ENCODE measurements at regions not wholly inside any gene's neighbourhood (a gene's known extent, or its start where the extent isn't known, plus 50 kb on each side); places are given as distances from the start of the nearest gene placed in this dataset.
"Not testable (repeated sequence)": the region's sequence is repeated elsewhere in the genome, so short reads cannot be mapped to it uniquely, and the experiment has no call there.

GRCh38 chr2:128660836-128661235, 342.2 kb upstream of the HS6ST1 start:
- DNase-seq (ENCODE audit: low read depth): no peak

GRCh38 chr2:128661311-128661710, 342.6 kb upstream of the HS6ST1 start:
- no peak for DNase-seq (ENCODE audit: low read depth)

- no peak for DNase-seq (ENCODE audit: low read depth)
Observed at GRCh38 chr2:128662051-128662471, 343.4 kb upstream of the HS6ST1 start.

DNA sequence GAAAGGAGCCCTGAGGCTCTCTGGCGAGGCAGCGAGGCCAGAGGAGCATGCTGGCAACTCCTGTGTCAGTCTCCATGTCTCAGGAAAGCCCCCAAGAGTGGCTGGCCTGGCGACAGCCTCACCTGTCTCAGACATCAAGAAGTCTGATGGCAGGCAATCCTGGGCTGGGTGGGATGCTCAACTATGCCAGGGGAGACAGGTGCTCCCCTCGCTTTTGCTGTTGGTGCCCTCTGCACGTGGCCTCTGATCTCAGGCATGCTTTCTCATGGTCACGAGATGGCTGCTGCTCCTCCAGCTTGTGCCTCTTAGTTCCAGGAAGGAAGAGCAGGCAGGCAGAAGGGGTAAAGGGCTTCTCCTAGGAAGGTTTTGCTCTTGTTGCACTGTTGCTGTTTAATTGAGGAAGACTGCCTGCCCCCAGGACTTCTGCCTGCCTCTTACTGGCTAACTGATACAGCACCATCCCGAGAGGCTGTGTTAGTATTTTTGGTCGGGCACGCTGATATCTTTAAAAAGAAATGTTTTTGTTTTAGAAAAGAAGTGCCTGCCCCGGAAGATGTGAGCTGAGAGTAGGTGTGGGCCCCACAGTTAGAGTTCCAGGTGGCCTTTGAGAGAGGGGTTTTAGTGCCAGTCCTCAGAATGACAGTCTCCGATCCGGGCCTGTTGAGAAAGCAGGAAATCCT, 344.8 kb upstream of the HS6ST1 start:
- no peak for DNase-seq (ENCODE audit: low read depth)

DNA sequence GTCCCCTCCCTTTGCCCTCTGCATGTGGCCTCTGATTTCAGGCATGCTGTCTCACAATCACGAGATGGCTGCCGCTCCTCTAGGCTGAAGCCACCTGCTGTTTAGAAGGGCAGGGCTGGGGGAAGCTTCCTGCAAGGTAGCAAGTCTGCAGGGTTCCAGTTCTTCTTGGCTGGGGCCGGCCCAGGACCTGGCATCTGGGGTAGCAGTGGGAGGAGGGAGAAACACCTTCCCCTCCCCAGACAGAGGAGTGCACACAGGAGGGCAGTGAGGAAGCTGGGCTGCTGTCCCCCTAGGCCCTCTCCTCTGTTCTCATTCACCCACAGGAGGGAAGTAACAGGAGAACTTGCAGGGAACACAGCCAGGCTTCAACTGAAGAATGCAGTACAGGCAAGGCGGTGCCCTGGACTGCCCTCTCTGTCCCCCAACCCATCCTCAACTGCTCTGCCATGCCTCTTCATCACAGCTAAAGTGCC, 345.9 kb upstream of the HS6ST1 start:
- DNase-seq (ENCODE audit: low read depth): no peak

DNA sequence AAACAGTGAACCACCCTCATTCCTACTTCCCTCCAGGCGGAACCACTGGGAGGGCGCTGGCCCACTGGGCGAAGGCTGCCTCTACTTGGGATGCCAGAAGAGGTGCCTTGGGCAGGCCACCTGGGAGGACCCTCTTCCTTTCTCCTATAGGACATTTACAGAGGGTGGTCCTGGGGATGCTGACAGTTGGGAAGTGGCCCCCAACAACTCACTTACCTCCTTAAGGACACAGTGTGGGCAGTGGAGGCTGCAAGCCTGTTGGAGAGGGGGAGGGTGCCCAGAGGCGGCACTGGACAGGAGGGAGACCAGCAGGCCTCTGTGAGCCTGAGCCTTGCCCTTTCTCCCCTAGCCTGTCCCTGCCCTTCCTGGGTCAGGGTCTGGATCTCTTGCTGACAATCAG, 346.4 kb upstream of the HS6ST1 start:
- DNase-seq (ENCODE audit: low read depth): no peak

DNA sequence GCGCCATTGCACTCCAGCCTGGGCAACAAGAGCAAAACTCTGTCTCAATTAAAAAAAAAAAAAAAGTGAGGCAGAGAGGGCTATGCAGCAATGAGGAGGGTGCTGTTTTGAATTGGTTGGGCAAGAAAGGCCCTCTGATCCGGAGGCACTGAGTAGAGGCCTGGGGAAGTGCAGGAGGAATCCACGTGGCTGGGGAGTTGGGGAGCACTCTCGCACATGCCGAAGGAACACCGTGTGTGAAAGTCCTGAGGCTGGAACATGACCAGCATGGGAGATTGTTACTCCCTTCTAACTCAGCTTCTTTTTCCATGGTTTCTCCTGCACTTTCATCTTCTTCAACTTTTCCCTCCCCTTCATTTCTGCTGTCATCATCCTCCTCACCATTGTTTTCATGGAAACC, 347.9 kb upstream of the HS6ST1 start:
- no peak for DNase-seq (ENCODE audit: low read depth)

DNA sequence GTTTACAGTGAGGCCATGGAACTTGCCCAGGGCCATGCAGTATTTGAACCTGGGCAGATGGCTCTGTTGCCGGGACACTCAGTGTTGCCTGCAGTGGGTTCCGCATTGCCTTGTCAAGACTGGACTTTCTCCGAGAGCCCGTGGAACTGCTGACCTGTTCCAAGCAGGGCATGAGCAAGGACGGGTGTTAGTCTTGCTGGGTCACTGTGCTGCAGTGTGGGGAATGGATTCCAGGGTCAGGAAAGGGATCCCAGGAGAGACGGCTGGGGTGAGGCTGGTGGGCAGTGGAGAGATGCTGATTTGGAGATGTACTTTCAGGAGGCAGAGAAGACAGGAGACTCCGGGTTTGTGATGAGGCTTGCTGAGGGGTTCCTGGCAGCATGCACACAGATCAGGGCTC, 348.7 kb upstream of the HS6ST1 start:
- DNase-seq (ENCODE audit: low read depth): no peak

GRCh38 chr2:128668946-128669345, 350.3 kb upstream of the HS6ST1 start:
- DNase-seq (ENCODE audit: low read depth): no peak

DNA sequence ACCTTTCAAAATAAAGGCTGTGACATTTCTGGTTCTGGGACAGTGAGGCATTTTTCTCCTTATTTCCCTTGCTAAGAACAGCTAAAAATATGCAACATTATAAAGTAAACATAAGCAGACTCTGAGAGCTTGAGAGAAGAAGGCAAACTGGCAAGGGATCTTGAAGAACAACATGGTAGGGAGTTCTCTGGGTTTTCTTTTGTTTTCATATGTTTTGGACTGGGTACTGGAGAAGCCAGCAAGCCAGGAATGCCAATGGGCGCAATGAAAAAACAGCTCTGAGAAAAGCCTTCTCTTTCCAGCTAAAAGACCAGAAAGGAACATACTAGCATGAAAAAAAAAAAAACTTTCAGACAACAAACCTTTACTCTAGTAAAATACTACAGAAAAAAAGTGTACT, 351.4 kb upstream of the HS6ST1 start:
- no peak for DNase-seq (ENCODE audit: low read depth)

DNA sequence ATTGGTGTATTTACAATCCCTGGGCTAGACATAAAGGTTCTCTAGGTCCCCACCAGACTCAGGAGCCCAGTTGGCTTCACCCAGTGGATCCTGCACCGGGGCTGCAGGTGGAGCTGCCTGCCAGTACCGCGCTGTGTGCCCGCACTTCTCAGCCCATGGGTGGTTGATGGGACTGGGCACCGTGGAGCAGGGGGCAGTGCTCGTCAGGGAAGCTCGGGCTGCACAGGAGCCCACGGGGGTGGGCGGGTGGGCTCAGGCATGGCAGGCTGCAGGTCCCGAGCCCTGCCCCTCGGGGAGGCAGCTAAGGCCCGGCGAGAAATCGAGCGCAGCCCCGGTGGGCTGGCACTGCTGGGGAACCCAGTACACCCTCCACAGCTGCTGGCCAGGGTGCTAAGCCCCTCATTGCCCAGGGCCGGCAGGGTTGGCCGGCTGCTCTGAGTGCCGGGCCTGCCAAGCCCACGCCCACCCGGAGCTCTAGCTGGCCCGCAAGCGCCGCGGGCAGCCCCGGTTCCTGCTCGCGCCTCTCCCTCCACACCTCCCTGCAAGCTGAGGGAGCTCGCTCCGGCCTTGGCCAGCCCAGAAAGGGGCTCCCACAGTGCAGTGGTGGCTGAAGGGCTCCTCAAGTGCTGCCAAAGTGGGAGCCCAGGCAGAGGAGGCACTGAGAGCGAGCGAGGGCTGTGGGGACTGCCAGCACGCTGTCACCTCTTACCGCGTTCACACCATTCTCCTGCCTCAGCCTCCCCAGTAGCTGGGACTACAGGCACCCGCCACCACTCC, 353.5 kb upstream of the HS6ST1 start:
- not testable (repeated sequence) for DNase-seq (ENCODE audit: low read depth)

DNA sequence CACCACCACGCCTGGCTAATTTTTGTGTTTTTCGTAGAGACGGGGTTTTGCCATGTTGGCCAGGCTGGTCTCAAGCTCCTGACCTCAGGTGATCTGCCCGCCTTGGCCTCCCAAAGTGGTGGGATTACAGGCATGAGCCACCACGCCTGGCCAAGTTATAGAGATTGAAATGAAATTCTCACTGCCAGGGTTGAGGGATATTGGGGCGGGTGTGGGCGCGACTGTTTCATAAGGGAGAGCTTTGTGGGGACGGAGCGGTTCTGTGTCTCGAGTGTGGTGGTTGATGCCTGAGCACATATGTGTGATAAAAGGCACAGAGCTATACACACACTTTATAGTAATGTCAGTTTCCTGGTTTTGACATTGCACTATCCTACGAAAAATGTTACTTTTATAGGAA, 361.0 kb upstream of the HS6ST1 start:
- DNase-seq (ENCODE audit: low read depth): not testable (repeated sequence)

- no peak for DNase-seq (ENCODE audit: low read depth)
Observed at GRCh38 chr2:128681507-128681906, 362.8 kb upstream of the HS6ST1 start.

DNA sequence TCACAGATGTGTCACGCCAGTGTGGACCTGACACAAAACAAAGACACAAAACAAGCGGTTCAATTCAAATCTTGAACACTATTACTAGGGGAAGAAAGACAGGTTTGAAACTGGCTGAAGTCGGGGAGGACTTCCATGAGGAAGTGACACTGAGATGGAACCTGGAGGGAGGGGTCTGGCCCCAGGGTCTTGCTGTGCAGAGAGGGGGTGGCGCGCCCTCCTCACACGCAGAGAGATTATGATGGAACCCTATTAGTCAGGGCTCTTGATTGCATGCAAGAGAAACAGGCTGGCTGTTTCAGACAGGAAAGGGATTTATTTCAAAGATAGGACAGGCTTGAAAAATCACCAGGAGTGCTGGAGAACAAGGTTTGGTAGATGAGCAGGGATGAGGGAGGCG, 363.6 kb upstream of the HS6ST1 start:
- no peak for DNase-seq (ENCODE audit: low read depth)

DNA sequence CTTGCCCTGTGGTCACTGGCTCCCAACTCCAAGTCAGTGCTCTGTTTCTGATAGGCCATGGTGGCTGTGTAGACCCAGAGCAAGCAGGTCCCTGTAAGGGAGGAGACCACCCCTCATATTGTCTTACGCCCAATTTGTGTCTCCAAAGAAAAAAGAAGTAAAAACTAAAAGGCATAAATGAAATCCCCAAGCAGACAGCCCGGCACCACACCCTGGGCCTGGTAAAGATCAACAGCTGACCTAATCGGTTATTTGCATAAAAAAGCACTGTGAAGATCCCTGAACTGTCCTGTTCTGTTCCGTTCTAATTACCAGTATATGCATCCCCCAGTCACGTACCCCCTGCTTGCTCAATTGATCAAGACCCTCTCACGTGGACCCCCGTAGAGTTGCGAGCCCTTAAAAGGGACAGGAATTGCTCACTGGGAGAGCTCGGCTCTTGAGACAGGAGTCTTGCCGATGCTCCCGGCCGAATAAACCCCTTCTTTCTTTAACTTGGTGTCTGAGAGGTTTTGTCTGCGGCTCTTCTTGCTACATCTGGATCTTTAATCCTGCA, 364.1 kb upstream of the HS6ST1 start:
- DNase-seq (ENCODE audit: low read depth): no peak

- no peak for DNase-seq (ENCODE audit: low read depth)
Observed at GRCh38 chr2:128684523-128684922, 365.9 kb upstream of the HS6ST1 start.

DNA sequence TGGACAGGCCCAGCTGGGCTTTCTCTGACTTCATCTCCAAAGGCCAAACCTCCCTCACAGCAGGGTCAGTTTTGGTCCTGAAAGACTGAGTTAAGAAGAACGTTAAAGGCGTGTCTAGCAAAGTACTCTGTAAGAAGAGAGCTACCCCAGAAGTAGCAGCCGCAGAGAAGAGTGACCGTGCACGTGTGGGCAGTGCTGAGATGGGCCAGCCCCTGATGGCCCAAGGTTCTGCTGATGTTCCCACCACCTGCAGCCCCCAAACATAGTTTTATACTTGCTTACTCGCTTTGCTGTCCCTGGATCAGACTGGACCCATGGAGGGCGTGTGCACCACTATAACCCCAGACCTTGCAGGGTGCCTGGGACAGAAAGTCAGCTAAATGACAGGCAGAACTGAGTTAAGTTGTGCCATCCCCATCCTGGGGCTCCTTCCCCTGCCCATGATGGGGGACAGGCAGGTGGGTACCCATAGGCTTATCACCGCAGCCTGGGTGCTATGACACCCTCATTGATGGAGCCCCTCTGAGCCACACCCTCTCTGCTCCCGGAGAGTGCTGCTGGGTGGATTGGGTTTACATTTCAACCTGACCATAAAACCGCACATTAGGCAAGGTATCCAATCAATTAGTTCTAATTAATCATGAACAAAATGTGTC, 367.3 kb upstream of the HS6ST1 start:
- no peak for DNase-seq (ENCODE audit: low read depth)

DNA sequence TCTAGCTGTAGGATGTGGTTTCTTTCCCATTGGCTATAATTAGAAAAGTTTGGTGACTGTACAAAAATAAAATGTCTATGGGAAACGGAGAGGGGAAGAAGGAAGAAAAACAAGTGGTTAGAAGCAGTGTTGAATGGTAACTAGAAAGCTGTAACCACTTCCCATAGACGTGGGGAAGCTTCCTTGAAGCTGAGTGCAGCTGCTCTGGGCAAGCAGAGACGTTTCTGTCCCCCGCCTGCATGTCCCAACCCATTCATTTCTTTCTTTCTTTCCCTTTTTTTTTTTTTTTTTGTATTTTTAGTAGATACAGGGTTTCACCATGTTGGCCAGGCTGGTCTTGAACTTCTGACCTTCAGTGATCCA, 367.8 kb upstream of the HS6ST1 start:
- DNase-seq (ENCODE audit: low read depth): no peak

DNA sequence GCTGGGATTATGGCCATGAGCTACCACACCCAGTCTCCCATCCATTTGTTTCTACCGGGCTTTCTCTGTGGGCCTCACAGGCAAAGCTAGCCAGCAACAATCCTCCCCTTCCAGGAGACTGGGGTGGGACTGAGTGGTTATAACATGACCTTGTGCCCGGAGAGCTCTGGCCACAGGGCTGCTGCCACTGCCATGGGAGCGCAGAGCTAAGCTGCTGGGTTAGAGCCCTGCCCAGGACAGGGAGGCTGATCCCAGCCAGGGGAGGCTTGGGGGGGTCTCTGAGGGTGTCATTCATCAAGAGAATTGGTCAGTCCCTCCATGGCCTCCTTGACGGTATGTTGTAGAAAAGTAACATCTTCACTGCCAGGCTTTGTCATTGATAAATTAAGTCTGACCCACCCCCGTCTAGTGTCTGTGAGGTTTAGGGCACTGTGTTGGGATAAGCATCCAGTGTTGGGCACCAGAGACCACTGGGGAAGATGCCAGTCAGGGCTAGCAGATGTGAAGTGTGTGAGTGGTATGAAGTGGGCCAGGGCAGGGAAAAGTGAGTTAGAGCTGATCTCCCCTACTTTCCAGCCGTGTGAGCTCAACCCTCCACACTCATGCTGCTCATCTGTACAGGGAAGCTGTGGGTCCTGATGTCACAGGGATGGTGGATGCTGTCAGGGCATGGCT, 368.4 kb upstream of the HS6ST1 start:
- no peak for DNase-seq (ENCODE audit: low read depth)

GRCh38 chr2:128687565-128687964, 368.9 kb upstream of the HS6ST1 start:
- no peak for DNase-seq (ENCODE audit: low read depth)

GRCh38 chr2:128689971-128690370, 371.3 kb upstream of the HS6ST1 start:
- DNase-seq (ENCODE audit: low read depth): no peak

DNA sequence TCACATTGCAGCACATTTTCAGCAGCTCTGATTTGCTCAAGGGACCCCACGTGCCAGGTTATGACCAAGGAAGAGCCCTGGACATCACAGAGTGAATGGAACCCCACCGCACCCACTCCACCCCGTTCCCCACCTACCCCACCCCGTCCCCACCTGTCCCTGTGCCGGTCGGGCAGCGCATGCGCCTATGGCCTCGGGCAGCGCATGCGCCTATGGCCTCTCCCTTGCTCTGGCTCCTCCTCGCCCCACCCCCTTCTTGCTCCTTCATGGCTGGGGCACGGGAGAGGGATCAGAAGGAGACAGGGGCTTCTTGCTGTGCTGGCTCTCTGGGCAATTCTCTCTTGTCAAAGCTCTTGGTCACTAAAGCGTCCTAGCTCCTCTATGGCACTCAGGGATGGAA, 371.8 kb upstream of the HS6ST1 start:
- no peak for DNase-seq (ENCODE audit: low read depth)
